T-helper 1 cell treated with Interleukin-12 subunit alpha and Interleukin-12 subunit beta and Interleukin-4 antibody, amounts not matched to agents 30 μg/mL and 1 μg/mL, for 36 hours (primary cell): ENCODE measurements at regions not wholly inside any gene's neighbourhood (a gene's known extent, or its start where the extent isn't known, plus 50 kb on each side); places are given as distances from the start of the nearest gene placed in this dataset.
"Not testable (repeated sequence)": the region's sequence is repeated elsewhere in the genome, so short reads cannot be mapped to it uniquely, and the experiment has no call there.

Experiments used
- H3K27ac Mint-ChIP-seq: one replicate; pipeline ENCODE4 v1.8.0; 2021; ENCODE audit warnings: mild to moderate bottlenecking, mixed read lengths
- H3K27me3 Mint-ChIP-seq: one replicate; pipeline ENCODE4 v1.8.0; 2021; ENCODE audit warnings: low read depth, mixed read lengths
- H3K36me3 Mint-ChIP-seq: one replicate; pipeline ENCODE4 v1.8.0; 2021; ENCODE audit warnings: low read depth, mixed read lengths
- H3K4me1 Mint-ChIP-seq: one replicate; pipeline ENCODE4 v1.8.0; 2021; ENCODE audit warnings: low read depth, mixed read lengths
- H3K4me3 Mint-ChIP-seq: one replicate; pipeline ENCODE4 v1.8.0; 2021; ENCODE audit warnings: mild to moderate bottlenecking, moderate library complexity, mixed read lengths
- H3K9me3 Mint-ChIP-seq: one replicate; pipeline ENCODE4 v1.8.0; 2021; ENCODE audit warnings: mixed read lengths

- H3K4me1 Mint-ChIP-seq = no peaks in the 10 kb centered on the region
- H3K9me3 Mint-ChIP-seq = peaks cover 4% of the 10 kb centered on the region
- no peak overlapping the region for H3K27ac Mint-ChIP-seq
- H3K27me3 Mint-ChIP-seq = peaks cover 29% of the 10 kb centered on the region
- no peaks in the 10 kb centered on the region for H3K36me3 Mint-ChIP-seq
- no peak overlapping the region for H3K4me3 Mint-ChIP-seq
These were observed 185.8 kb downstream of the NDUFA10 start for GRCh38 chr2:239839306-239839705.

GRCh38 chr2:239836021-239836765 lies 188.9 kb downstream of the NDUFA10 start:
- no peak overlapping the region for H3K4me3 Mint-ChIP-seq
- no peaks in the 10 kb centered on the region for H3K36me3 Mint-ChIP-seq
- peaks cover 6% of the 10 kb centered on the region for H3K27me3 Mint-ChIP-seq
- no peaks in the 10 kb centered on the region for H3K9me3 Mint-ChIP-seq
- H3K27ac Mint-ChIP-seq = no peak overlapping the region
- H3K4me1 Mint-ChIP-seq = no peaks in the 10 kb centered on the region

- Mint-ChIP-seq H3K4me3 (no peak overlapping the region), H3K4me1 (no peaks in the 10 kb centered on the region), H3K27me3 (peaks cover 2% of the 10 kb centered on the region), H3K36me3 (no peaks in the 10 kb centered on the region), H3K9me3 (no peaks in the 10 kb centered on the region), H3K27ac (no peak overlapping the region)
These were observed 190.1 kb downstream of the NDUFA10 start for GRCh38 chr2:239835056-239835455.

DNA sequence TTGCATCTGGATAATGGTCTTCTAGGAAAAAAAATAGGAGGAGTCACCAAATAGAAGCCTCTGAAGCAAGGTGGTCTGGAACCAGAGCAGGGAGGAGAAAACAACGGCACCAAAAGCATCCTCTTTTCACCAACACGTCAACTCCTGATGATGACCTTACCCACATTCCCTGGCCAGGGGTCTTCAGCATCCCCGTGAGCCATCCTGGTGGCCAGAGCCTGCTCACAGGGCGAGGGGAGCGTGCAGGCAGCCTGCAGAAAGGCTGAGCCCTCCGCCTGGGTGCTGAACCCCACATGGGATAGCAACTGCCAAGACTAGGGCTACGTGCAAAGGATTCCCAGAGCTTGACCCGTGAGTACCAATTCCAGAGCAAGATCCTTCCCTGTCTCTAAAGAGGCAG lies 191.0 kb downstream of the NDUFA10 start:
- no peak overlapping the region for H3K4me3 Mint-ChIP-seq
- no peaks in the 10 kb centered on the region for H3K27me3 Mint-ChIP-seq
- no peaks in the 10 kb centered on the region for H3K9me3 Mint-ChIP-seq
- no peak overlapping the region for H3K27ac Mint-ChIP-seq
- H3K4me1 Mint-ChIP-seq = no peaks in the 10 kb centered on the region
- H3K36me3 Mint-ChIP-seq = no peaks in the 10 kb centered on the region

DNA sequence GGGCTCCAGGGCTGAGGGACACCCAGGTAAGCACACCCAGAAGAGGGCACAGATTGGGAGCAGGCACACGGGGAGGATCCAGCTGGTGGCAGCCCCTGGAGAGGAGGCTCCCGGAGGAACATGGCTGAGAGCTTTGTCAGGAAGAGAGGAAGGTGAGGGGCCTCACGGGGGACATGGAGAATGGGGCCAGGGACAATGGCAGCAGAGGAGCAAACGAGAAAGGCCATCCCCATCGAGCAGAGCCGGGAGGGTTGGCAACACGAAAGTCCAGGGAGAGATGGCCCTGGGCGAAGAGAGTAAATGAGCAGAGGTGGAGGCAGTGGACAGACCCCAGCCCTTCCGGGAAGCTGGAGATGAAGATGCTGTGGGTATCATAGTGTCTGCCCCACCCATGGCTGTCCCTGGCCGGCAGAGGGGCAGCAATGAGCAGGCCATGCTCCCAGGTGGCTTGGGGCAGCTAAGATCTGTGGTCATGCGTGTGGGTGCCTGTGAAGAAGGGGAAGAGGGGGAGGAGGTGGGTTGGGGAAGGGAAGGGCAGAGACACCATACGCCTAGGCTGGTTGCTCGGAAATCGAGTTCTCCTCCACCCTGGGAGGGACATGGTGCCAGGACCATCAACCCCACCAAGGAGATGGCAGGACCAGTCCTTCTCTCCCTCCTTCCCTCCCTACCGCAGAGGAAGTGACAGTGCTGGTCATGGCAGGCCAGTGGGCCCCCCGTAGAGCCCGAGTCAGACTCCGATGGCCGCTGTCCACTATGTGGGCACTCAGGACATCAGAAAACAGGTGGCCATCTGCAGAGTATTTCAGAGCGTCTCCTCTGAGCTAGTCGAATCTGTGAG lies 191.7 kb downstream of the NDUFA10 start:
- Mint-ChIP-seq H3K27ac (no peak overlapping the region), H3K36me3 (no peaks in the 10 kb centered on the region), H3K27me3 (no peaks in the 10 kb centered on the region), H3K4me3 (no peak overlapping the region), H3K9me3 (no peaks in the 10 kb centered on the region), H3K4me1 (no peaks in the 10 kb centered on the region)

DNA sequence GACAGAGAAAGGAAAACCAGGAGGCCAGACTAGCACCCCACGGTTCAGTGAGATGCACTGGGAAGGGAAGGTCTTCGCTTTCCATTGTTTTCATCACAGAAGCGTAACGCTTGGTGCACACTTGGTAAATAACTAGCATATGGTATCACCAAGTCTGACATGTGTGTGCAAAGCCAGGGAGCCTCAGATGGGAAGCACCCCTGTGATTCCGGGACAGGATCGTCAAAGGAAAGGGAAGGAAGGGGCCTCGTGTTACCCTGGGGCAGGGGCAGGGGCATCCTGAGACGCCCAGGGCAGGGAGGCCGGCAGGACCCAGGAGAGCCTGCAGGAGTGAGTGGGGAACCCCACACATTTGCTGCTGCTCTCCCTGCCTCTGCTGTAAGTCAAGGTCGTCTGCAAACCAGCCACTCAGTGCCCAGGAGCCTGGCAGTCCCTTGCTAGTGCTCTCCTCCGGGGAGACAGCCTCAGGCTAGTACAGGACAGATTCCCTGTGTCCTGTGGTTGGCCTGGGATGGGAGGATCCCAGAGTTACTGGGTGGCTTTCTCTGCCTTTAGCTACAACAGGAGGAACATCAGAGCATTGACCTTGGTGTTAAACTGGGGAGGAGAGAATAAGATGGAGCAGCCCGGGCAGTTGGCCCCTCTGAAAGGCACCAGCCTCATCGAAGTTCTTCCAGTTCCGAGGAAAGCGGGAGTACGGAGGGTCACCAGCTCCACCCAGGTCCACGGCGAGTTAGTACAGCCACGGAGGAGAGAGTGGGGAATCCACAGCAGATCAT lies 192.5 kb downstream of the NDUFA10 start:
- Mint-ChIP-seq H3K27me3 (no peaks in the 10 kb centered on the region), H3K36me3 (no peaks in the 10 kb centered on the region), H3K9me3 (no peaks in the 10 kb centered on the region), H3K27ac (no peak overlapping the region), H3K4me1 (no peaks in the 10 kb centered on the region), H3K4me3 (no peak overlapping the region)

DNA sequence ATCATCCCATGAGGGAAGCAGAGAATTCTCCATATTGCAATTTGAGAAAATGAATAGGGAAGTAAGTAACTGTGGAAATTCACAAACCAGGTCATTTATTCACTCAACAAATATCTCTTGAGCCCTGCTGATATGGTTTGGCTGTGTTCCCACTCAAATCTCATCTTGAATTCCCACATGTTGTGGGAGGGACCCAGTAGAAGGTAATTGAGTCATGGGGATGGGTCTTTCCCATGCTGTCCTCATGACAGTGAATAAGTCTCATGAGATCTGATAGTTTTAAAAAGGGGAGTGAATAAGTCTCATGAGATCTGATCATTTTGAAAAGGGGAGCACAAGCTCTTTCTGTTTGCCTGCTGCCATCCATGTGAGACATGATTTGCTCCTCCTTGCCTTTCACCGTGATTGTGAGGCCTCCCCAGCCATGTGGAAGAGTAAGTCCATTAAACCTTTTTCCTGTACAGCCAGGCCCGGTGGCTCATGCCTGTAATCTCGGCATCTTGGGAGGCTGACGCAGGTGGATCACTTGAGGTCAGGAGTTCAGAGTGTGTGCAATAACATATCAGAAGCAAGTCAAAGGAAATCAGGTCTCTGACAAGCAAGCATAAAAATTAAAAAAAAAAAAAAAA lies 193.2 kb downstream of the NDUFA10 start:
- Mint-ChIP-seq H3K4me1 (no peaks in the 10 kb centered on the region), H3K9me3 (no peaks in the 10 kb centered on the region), H3K36me3 (no peaks in the 10 kb centered on the region), H3K27ac (no peak overlapping the region), H3K27me3 (no peaks in the 10 kb centered on the region), H3K4me3 (no peak overlapping the region)

GRCh38 chr2:239831001-239831731 lies 194.0 kb downstream of the NDUFA10 start:
- Mint-ChIP-seq H3K4me1 (no peaks in the 10 kb centered on the region), H3K27ac (no peak overlapping the region), H3K4me3 (no peak overlapping the region), H3K9me3 (no peaks in the 10 kb centered on the region), H3K36me3 (no peaks in the 10 kb centered on the region), H3K27me3 (no peaks in the 10 kb centered on the region)

GRCh38 chr2:239830121-239831000 lies 194.8 kb downstream of the NDUFA10 start:
- Mint-ChIP-seq H3K27me3 (no peaks in the 10 kb centered on the region), H3K9me3 (no peaks in the 10 kb centered on the region), H3K4me1 (no peaks in the 10 kb centered on the region), H3K27ac (no peak overlapping the region), H3K4me3 (no peak overlapping the region), H3K36me3 (no peaks in the 10 kb centered on the region)

DNA sequence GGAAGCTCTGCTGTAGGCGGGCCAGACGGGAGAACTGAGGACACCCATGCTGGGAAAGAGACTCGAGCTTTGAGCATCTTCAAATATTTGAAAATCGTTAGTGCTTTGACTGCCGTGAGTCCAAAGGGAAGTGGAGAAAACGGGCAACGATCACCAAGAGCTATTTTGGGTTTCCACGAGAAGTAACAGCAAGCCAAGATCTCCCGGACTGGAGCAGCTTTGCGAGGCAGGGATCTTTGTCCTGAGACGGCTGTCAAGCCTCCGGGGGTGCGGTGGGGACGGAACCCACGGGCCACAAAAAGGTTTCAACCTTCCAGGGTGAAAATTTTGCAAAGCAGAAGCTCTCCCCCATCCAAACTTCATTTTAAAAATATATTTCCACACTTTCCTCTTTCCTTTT lies 195.8 kb downstream of the NDUFA10 start:
- H3K4me1 Mint-ChIP-seq = no peaks in the 10 kb centered on the region

DNA sequence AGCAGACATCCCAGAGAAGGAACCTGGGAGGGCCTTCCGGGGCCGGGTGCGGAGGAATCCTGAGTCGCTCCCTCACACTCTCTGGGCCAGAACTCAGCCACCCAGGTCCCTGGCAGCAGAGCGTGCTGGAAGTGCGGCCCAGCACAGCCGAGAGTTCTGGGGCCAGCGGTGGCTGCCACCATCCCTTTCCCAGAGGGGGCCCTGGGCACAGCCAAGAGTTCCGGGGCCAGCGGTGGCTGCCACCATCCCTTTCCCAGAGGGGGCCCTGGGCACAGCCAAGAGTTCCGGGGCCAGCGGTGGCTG lies 196.2 kb downstream of the NDUFA10 start:
- not testable (repeated sequence) for H3K4me3 Mint-ChIP-seq, H3K27ac Mint-ChIP-seq, H3K4me1 Mint-ChIP-seq, H3K27me3 Mint-ChIP-seq, H3K36me3 Mint-ChIP-seq, H3K9me3 Mint-ChIP-seq

More for the DNA sequence above, 195.8 kb downstream of the NDUFA10 start:
- no peak overlapping the region for H3K27ac Mint-ChIP-seq
- no peaks in the 10 kb centered on the region for H3K36me3 Mint-ChIP-seq
- no peak overlapping the region for H3K4me3 Mint-ChIP-seq
- no peaks in the 10 kb centered on the region for H3K9me3 Mint-ChIP-seq
- H3K27me3 Mint-ChIP-seq = no peaks in the 10 kb centered on the region

- no peak overlapping the region for H3K4me3 Mint-ChIP-seq
- H3K27me3 Mint-ChIP-seq = no peaks in the 10 kb centered on the region
- H3K27ac Mint-ChIP-seq = no peak overlapping the region
- H3K36me3 Mint-ChIP-seq = no peaks in the 10 kb centered on the region
- no peaks in the 10 kb centered on the region for H3K9me3 Mint-ChIP-seq
- H3K4me1 Mint-ChIP-seq = no peaks in the 10 kb centered on the region
These were observed 196.8 kb downstream of the NDUFA10 start for GRCh38 chr2:239828192-239828972.

DNA sequence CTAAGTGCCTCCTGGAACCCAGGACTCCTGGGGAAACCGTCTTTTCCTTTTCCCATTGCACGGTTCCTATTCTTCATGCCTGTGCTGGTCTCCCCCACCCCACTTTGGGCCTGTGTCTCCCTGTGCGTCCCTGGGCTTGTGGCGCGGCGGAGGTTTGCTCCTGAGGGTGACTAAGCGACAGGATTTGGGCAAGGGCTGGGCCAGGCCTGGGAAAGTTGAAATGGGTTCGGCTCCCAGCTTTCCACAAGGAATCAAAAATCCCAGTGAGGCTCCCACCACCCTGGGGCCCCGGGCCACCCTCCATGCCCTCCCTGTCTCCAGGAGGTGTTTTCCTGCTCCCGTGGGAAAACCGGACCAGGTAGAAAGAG lies 197.6 kb downstream of the NDUFA10 start:
- Mint-ChIP-seq H3K9me3 (no peaks in the 10 kb centered on the region), H3K27ac (no peak overlapping the region), H3K4me3 (no peak overlapping the region), H3K27me3 (no peaks in the 10 kb centered on the region), H3K4me1 (no peaks in the 10 kb centered on the region), H3K36me3 (no peaks in the 10 kb centered on the region)
